ENCODE measurements at regions not wholly inside any gene's neighbourhood (a gene's known extent, or its start where the extent isn't known, plus 50 kb on each side); places are given as distances from the start of the nearest gene placed in this dataset.

DNA sequence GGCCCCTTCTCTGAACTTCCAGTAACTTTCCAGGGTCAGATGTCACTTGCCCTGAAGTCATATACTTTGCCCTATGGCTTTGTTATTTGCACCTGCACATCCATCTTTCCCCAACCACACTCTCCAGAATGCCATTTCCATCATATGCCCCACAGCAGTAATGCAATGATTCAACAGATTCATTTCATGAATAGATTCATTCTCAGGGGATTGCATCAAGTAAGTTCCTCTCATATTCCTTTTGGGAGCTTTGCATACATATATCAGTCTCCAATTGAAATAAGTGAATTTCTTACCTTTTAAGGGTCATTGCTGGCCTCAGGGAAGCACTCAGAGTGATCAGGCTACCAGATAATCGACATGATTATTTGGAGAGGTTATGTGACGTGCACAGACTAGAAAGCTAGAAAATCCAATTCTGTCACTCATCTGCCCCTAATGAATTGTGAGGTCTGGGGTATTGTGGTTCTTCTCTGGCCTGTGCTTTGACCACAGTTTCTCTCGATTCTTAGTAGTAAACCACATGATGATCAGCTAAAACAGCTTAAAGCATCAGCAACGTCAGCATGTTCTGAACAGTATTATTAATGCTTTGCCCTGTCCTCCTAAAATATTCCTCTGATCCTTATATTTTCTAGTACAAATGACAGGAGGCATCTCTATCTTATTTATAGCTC lies 179.9 kb downstream of the ATPSCKMT start:
- Histone ChIP-seq H3K4me1 (ENCODE audit: control insufficient read depth in 2 of 2, insufficient read depth in 2 of 2, low read length in 2 of 2) (no peaks in the 10 kb centered on the region), H3K27me3 (ENCODE audit: control insufficient read depth in 2 of 2, insufficient read depth in 1 of 2, low read length in 1 of 2) (no peaks in the 10 kb centered on the region), H3K4me3 (ENCODE audit: low read length in 2 of 2) (no peak overlapping the region), H3K27ac (ENCODE audit: low read depth in 1 of 2, low read length in 1 of 2) (no peak overlapping the region), H3K9me3 (ENCODE audit: control insufficient read depth in 2 of 2, insufficient read depth in 1 of 2, low read length in 1 of 2) (peaks cover 0 to 3% of the 10 kb centered on the region in 2 donors), H3K36me3 (ENCODE audit: control insufficient read depth in 2 of 2, insufficient read depth in 2 of 2, low read length in 1 of 2) (no peaks in the 10 kb centered on the region)
- DNase-seq (ENCODE audit: low read depth in 6 of 9, low spot score in 9 of 9) = no peak
- 86% methylated on average over 4 of the region's 4 CpGs for WGBS

DNA sequence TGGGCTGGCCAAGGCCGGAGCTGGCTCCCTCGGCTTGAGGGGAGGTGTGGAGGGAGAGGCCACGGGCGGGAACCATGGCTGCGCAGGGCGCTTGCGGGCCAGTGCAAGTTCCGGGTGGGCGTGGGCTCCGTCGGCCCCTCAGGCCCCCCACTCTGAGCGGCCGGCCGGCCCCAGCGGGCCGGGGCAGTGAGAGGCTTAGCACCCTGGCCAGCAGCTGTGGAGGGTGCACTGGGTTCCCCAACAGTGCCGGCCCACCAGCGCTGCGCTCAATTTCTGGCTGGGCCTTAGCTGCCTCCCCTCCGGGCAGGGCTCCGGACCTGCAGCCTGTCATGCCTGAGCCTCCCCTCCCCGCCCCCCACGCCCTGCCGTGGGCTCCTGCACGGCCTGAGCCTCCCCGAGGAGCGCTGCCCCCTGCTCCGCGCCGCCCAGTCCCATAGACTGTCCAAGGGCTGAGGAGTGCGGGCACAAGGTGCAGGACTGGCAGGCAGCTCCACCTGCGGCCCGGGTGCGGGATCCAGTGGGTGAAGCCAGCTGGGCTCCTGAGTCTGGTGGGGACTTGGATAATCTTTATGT lies 184.2 kb downstream of the ATPSCKMT start:
- DNase-seq (ENCODE audit: low read depth in 6 of 9, low spot score in 9 of 9) = no peak
- H3K36me3 ChIP-seq (ENCODE audit: control insufficient read depth in 2 of 2, insufficient read depth in 2 of 2, low read length in 1 of 2) = no peaks in the 10 kb centered on the region
- WGBS = 98% methylated on average over 34 of the region's 34 CpGs
- H3K9me3 ChIP-seq (ENCODE audit: control insufficient read depth in 2 of 2, insufficient read depth in 1 of 2, low read length in 1 of 2) = peaks cover 0 to 3% of the 10 kb centered on the region in 2 donors
- no peaks in the 10 kb centered on the region for H3K4me1 ChIP-seq (ENCODE audit: control insufficient read depth in 2 of 2, insufficient read depth in 2 of 2, low read length in 2 of 2)
- no peak overlapping the region for H3K4me3 ChIP-seq (ENCODE audit: low read length in 2 of 2)
- no peak overlapping the region for H3K27ac ChIP-seq (ENCODE audit: low read depth in 1 of 2, low read length in 1 of 2)
- H3K27me3 ChIP-seq (ENCODE audit: control insufficient read depth in 2 of 2, insufficient read depth in 1 of 2, low read length in 1 of 2) = no peaks in the 10 kb centered on the region

DNA sequence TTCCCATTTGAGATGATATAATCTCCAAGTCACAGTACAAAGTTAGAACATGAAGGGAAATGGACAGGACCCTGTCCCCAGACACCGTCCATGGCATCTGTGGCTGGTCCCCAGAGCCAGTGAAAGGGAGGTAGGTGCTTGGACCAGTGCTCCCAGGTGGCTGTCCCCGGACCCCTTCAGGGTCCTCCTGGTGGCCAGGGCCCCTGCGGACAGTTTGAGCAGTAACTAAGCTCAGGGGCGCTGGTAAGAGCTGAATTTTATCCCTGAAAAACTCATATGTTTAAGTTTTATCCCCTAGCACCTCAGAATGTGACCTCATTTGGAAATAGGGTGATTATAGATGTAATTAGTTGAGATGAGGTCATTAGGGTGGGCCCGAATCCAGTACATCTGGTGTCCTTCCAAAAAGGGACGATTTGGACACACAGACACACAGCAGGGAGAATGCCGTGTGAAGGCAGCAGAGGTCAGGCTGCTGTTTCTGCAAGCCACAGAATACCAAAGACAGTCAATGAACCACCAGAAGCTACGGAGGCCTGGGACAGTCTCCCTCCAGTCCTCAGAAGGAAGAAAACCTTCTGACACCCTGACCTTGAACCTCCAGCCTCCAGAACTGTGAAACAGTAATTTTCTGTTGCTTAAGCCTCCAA lies 185.0 kb downstream of the ATPSCKMT start:
- Histone ChIP-seq H3K9me3 (ENCODE audit: control insufficient read depth in 2 of 2, insufficient read depth in 1 of 2, low read length in 1 of 2) (peaks cover 0 to 3% of the 10 kb centered on the region in 2 donors), H3K4me3 (ENCODE audit: low read length in 2 of 2) (no peak overlapping the region), H3K27me3 (ENCODE audit: control insufficient read depth in 2 of 2, insufficient read depth in 1 of 2, low read length in 1 of 2) (no peaks in the 10 kb centered on the region), H3K36me3 (ENCODE audit: control insufficient read depth in 2 of 2, insufficient read depth in 2 of 2, low read length in 1 of 2) (no peaks in the 10 kb centered on the region), H3K27ac (ENCODE audit: low read depth in 1 of 2, low read length in 1 of 2) (no peak overlapping the region), H3K4me1 (ENCODE audit: control insufficient read depth in 2 of 2, insufficient read depth in 2 of 2, low read length in 2 of 2) (no peaks in the 10 kb centered on the region)
- DNase-seq (ENCODE audit: low read depth in 6 of 9, low spot score in 9 of 9) = no peak
- 88% methylated on average over 8 of the region's 8 CpGs for WGBS

DNA sequence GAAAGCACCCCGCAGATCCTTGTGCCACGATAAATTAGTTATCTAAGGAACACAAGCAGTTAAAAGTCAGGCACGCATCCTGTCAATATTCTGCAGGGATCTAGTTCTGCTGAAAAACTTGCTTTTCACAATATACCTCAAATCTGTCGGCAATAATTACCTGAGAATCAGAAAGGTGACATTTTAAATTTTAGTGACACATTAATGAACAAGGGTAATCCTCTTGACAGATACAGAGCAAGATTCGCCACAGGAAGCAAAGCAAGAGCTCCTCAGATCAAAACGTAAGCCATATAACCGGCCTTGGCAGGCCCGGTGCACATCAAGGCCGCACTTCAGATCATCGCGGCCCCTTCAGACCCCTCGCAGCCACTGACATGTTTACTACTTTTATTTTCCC lies 185.7 kb downstream of the ATPSCKMT start:
- H3K4me3 ChIP-seq (ENCODE audit: low read length in 2 of 2) = no peak overlapping the region
- no peak overlapping the region for H3K27ac ChIP-seq (ENCODE audit: low read depth in 1 of 2, low read length in 1 of 2)
- H3K27me3 ChIP-seq (ENCODE audit: control insufficient read depth in 2 of 2, insufficient read depth in 1 of 2, low read length in 1 of 2) = no peaks in the 10 kb centered on the region
- 78% methylated on average over 12 of the region's 12 CpGs for WGBS
- H3K9me3 ChIP-seq (ENCODE audit: control insufficient read depth in 2 of 2, insufficient read depth in 1 of 2, low read length in 1 of 2) = peaks cover 0 to 3% of the 10 kb centered on the region in 2 donors
- no peaks in the 10 kb centered on the region for H3K36me3 ChIP-seq (ENCODE audit: control insufficient read depth in 2 of 2, insufficient read depth in 2 of 2, low read length in 1 of 2)
- H3K4me1 ChIP-seq (ENCODE audit: control insufficient read depth in 2 of 2, insufficient read depth in 2 of 2, low read length in 2 of 2) = no peaks in the 10 kb centered on the region
- no peak for DNase-seq (ENCODE audit: low read depth in 6 of 9, low spot score in 9 of 9)

DNA sequence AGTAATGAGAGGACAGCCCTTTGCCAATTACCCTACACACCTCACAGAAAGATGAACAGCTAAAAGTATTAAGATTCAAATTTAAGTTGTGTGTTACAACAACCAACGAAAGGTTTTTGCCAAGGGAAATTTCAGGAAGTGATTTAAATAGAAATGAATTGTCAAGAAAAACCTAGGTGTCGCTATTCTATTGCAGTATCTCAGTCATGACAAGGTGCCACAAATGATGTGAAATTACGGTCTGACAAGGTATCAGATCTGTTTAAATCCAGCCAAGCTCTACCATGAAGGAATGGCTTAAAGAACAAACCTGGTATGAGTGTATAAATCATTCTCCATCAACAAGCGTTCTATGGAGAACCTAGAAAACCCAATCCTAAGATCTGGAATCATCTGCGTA lies 189.7 kb downstream of the ATPSCKMT start:
- no peaks in the 10 kb centered on the region for H3K9me3 ChIP-seq (ENCODE audit: control insufficient read depth in 2 of 2, insufficient read depth in 1 of 2, low read length in 1 of 2)
- no peak overlapping the region for H3K27ac ChIP-seq (ENCODE audit: low read depth in 1 of 2, low read length in 1 of 2)
- H3K4me1 ChIP-seq (ENCODE audit: control insufficient read depth in 2 of 2, insufficient read depth in 2 of 2, low read length in 2 of 2) = no peaks in the 10 kb centered on the region
- no peak overlapping the region for H3K4me3 ChIP-seq (ENCODE audit: low read length in 2 of 2)
- DNase-seq (ENCODE audit: low read depth in 6 of 9, low spot score in 9 of 9) = no peak
- no peaks in the 10 kb centered on the region for H3K27me3 ChIP-seq (ENCODE audit: control insufficient read depth in 2 of 2, insufficient read depth in 1 of 2, low read length in 1 of 2)
- 88% methylated on average over 5 of the region's 5 CpGs for WGBS
- H3K36me3 ChIP-seq (ENCODE audit: control insufficient read depth in 2 of 2, insufficient read depth in 2 of 2, low read length in 1 of 2) = no peaks in the 10 kb centered on the region

DNA sequence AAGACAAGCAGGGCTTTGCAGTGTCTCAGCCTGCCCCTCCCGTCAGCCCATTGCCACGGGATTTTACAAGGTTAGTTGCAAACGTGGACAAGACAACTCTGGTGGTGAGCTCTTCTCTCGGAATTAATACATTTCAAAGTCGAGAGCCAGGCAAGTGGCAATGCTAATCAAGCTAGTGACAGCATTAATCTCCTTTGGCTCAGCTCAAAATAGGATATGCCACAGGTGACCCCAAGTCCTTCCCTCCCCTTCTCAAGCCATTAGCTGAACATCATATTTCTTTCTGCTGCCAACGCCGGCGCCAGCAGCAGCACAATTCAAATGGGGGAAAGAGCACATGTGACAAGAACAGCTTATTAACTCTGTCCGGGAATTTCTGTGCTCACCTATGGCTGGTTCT lies 190.1 kb downstream of the ATPSCKMT start:
- Histone ChIP-seq H3K4me3 (ENCODE audit: low read length in 2 of 2) (no peak overlapping the region), H3K27me3 (ENCODE audit: control insufficient read depth in 2 of 2, insufficient read depth in 1 of 2, low read length in 1 of 2) (no peaks in the 10 kb centered on the region), H3K36me3 (ENCODE audit: control insufficient read depth in 2 of 2, insufficient read depth in 2 of 2, low read length in 1 of 2) (no peaks in the 10 kb centered on the region), H3K9me3 (ENCODE audit: control insufficient read depth in 2 of 2, insufficient read depth in 1 of 2, low read length in 1 of 2) (no peaks in the 10 kb centered on the region), H3K4me1 (ENCODE audit: control insufficient read depth in 2 of 2, insufficient read depth in 2 of 2, low read length in 2 of 2) (no peaks in the 10 kb centered on the region), H3K27ac (ENCODE audit: low read depth in 1 of 2, low read length in 1 of 2) (no peak overlapping the region)
- DNase-seq (ENCODE audit: low read depth in 6 of 9, low spot score in 9 of 9) = no peak
- WGBS = 84% methylated on average over 9 of the region's 9 CpGs

DNA sequence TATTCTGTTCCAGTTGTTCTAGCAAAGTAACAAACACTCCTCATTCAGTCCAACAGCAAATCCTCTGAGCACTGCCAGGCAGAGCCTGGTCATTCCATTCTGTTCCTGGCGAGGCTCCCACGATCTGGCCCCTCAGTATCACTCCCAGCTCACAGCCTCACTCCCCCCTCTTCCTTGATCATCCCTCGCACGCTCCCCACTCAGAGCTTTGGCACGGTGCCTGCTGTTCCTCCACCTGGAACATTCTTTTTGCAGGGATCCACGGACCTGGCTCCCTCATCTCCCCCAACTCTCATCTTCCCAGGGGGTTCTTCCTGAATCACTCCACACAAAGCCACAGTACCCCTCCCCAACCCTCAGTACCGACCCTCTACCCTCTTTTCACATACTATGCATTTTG lies 192.3 kb downstream of the ATPSCKMT start:
- no peak for DNase-seq (ENCODE audit: low read depth in 6 of 9, low spot score in 9 of 9)
- 74% methylated on average over 7 of the region's 7 CpGs for WGBS
- no peak overlapping the region for H3K27ac ChIP-seq (ENCODE audit: low read depth in 1 of 2, low read length in 1 of 2)
- no peaks in the 10 kb centered on the region for H3K27me3 ChIP-seq (ENCODE audit: control insufficient read depth in 2 of 2, insufficient read depth in 1 of 2, low read length in 1 of 2)
- no peaks in the 10 kb centered on the region for H3K36me3 ChIP-seq (ENCODE audit: control insufficient read depth in 2 of 2, insufficient read depth in 2 of 2, low read length in 1 of 2)
- H3K4me3 ChIP-seq (ENCODE audit: low read length in 2 of 2) = no peak overlapping the region
- H3K4me1 ChIP-seq (ENCODE audit: control insufficient read depth in 2 of 2, insufficient read depth in 2 of 2, low read length in 2 of 2) = no peaks in the 10 kb centered on the region
- H3K9me3 ChIP-seq (ENCODE audit: control insufficient read depth in 2 of 2, insufficient read depth in 1 of 2, low read length in 1 of 2) = no peaks in the 10 kb centered on the region

DNA sequence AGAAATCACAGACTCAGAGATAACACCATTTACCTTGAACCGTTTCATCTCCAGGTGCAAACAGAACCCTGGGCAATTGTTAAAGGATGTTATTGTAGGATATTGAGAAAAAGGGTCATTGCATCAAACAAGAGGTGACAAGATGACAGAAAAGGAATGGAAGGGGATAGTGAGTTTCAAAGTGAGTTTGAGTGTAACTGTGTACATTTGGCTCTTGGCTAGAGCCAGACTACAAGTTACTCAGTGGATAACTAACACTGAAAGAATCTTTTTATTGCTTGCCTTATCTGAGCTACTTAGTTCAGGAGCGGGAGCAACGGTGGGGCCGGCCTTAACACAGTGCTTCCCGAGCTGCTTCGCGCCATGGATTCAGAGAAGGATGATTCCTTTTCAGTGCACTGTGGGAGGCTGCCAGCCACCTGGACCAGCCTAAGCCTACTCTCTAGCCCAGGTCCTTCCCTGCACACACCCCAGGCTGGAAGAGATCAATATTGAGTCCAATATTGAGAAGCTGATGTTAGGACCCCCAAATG lies 193.4 kb downstream of the ATPSCKMT start:
- H3K9me3 ChIP-seq (ENCODE audit: control insufficient read depth in 2 of 2, insufficient read depth in 1 of 2, low read length in 1 of 2) = peaks cover 0 to 6% of the 10 kb centered on the region in 2 donors
- WGBS = 69% methylated on average over 7 of the region's 7 CpGs
- no peak for DNase-seq (ENCODE audit: low read depth in 6 of 9, low spot score in 9 of 9)
- no peaks in the 10 kb centered on the region for H3K4me1 ChIP-seq (ENCODE audit: control insufficient read depth in 2 of 2, insufficient read depth in 2 of 2, low read length in 2 of 2)
- H3K4me3 ChIP-seq (ENCODE audit: low read length in 2 of 2) = no peak overlapping the region
- H3K36me3 ChIP-seq (ENCODE audit: control insufficient read depth in 2 of 2, insufficient read depth in 2 of 2, low read length in 1 of 2) = no peaks in the 10 kb centered on the region
- no peaks in the 10 kb centered on the region for H3K27me3 ChIP-seq (ENCODE audit: control insufficient read depth in 2 of 2, insufficient read depth in 1 of 2, low read length in 1 of 2)
- no peak overlapping the region for H3K27ac ChIP-seq (ENCODE audit: low read depth in 1 of 2, low read length in 1 of 2)

DNA sequence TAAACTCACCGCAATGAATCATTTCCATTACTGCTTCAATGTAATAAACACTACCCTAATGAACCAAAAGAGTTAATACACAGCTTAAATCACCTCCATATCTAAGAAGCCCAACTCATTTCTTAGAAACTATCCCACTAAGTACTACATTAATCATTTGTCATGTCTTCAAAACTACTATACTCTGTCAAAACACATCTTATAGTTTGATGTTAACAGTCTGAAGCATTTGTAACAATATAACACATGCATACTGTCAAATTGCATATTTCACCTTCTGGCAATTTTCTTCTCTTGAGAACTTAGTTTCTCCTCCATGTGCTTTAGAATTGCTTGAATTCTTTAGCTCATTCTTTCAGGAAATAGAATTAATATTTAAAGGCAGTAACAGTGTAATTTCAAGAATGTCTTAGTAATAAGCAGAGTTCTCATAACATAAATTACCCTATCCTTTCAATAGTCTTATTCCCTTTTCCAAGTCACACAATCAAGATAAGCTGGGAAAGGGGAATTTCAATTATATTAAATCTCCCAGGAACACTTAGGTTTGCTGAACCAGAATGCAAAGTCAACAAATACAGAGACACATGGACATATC lies 199.7 kb downstream of the ATPSCKMT start:
- H3K4me1 ChIP-seq (ENCODE audit: control insufficient read depth in 2 of 2, insufficient read depth in 2 of 2, low read length in 2 of 2) = no peaks in the 10 kb centered on the region
- 94% methylated on average over 1 of the region's 1 CpG for WGBS
- H3K4me3 ChIP-seq (ENCODE audit: low read length in 2 of 2) = no peak overlapping the region
- DNase-seq (ENCODE audit: low read depth in 6 of 9, low spot score in 9 of 9) = no peak
- no peak overlapping the region for H3K27ac ChIP-seq (ENCODE audit: low read depth in 1 of 2, low read length in 1 of 2)
- H3K27me3 ChIP-seq (ENCODE audit: control insufficient read depth in 2 of 2, insufficient read depth in 1 of 2, low read length in 1 of 2) = no peaks in the 10 kb centered on the region
- peaks cover 0 to 6% of the 10 kb centered on the region in 2 donors for H3K9me3 ChIP-seq (ENCODE audit: control insufficient read depth in 2 of 2, insufficient read depth in 1 of 2, low read length in 1 of 2)
- H3K36me3 ChIP-seq (ENCODE audit: control insufficient read depth in 2 of 2, insufficient read depth in 2 of 2, low read length in 1 of 2) = no peaks in the 10 kb centered on the region

Data from thymus (tissue), 11 donors.